HepG2 (cell line): ENCODE measurements at regions not wholly inside any gene's neighbourhood (a gene's known extent, or its start where the extent isn't known, plus 50 kb on each side); places are given as distances from the start of the nearest gene placed in this dataset.

Experiments
- ATAC-seq: fragments of 200-7000 bp; cut with Tn5 transposase; 3 replicates; pipeline ENCODE4 v1.9.1; 2020; ENCODE audit warnings: mild to moderate bottlenecking, moderate library complexity
- BruUV-seq: library from RNA; stranded (reverse); fragments of 400-500 nt; replicated peaks from 2 replicates; lab custom pipeline; 2021; lab: Mats Ljungman, UMichigan
- CTCF ChIA-PET: fragments of 300-600 bp; formaldehyde crosslinking; extraction: SDS; loops from one replicate; lab custom pipeline; 2021; ENCODE audit warnings: low total read pairs, inconsistent platforms, low intra/inter-chr PET ratio; lab: Yijun Ruan, JAX
- POLR2A ChIA-PET: fragments of 350-600 bp; sonication (Branson Sonifier 250); formaldehyde crosslinking; loops from one replicate; lab custom pipeline; 2020; ENCODE audit warnings: antibody characterized with exemption, inconsistent platforms; lab: Yijun Ruan, JAX
- DNase-seq: peaks from one replicate; pipeline ENCODE4 v3.0.0-alpha.2; 2015; ENCODE audit warnings: low spot score
- FAIRE-seq: peaks from 3 replicates; lab custom pipeline; 2011; peaks lifted over from hg19 to GRCh38; lab: Jason Lieb, UNC
- H2AFZ ChIP-seq: one replicate; pipeline ENCODE4 v1.6.1; 2011; ENCODE audit warnings: low read length, inconsistent platforms
- H3K27ac ChIP-seq: fragments of 300-600 bp; 3 replicates; pipeline ENCODE4 v1.8.0; 2011; ENCODE audit warnings: mixed run types, mild to moderate bottlenecking, mixed read lengths, low read length, inconsistent platforms; ENCODE audit not compliant: insufficient read depth; ENCODE audit errors: extremely low read length
- H3K27me3 ChIP-seq, 2 experiments: fragments of 200-600 bp in 1 of 2; 2 replicates in 1 of 2; 3 replicates in 1 of 2; pipeline versions ENCODE4 v1.6.0 to v1.8.0; 2011; ENCODE audit warnings: low read length in 2 of 2, mild to moderate bottlenecking in 2 of 2, moderate library complexity in 2 of 2, inconsistent platforms in 1 of 2; ENCODE audit not compliant: insufficient read depth in 2 of 2, control insufficient read depth in 1 of 2
- H3K36me3 ChIP-seq, 2 experiments: fragments of 200-600 bp in 1 of 2; replicated peaks in 1 of 2; 2 replicates in 1 of 2; 3 replicates in 1 of 2; pipeline versions ENCODE4 v1.5.1 to v1.8.0; 2011; ENCODE audit warnings: low read length in 2 of 2, inconsistent platforms in 1 of 2; ENCODE audit not compliant: insufficient read depth in 2 of 2, control insufficient read depth in 1 of 2
- H3K4me1 ChIP-seq: 2 replicates; pipeline ENCODE4 v1.5.1; 2012; ENCODE audit warnings: low read length, inconsistent platforms; ENCODE audit not compliant: insufficient read depth
- H3K4me2 ChIP-seq: 2 replicates; pipeline ENCODE4 v1.6.0; 2011; ENCODE audit warnings: low read depth, low read length, inconsistent platforms
- H3K4me3 ChIP-seq, 3 experiments: fragments of 200-600 bp in 1 of 3; sonication (generic), shearing (Covaris generic) in 1 of 3; replicated peaks in 1 of 3; 2 replicates each; pipeline ENCODE4 v1.5.1; 2011 to 2016; ENCODE audit warnings: low read length in 3 of 3, inconsistent platforms in 2 of 3, low read depth in 2 of 3, mild to moderate bottlenecking in 2 of 3, control low read depth in 1 of 3, mixed read lengths in 1 of 3; ENCODE audit not compliant: insufficient read depth in 1 of 3
- H3K79me2 ChIP-seq: one replicate; pipeline ENCODE4 v1.6.1; 2011; ENCODE audit warnings: low read length, inconsistent platforms; ENCODE audit not compliant: insufficient read depth
- H3K9ac ChIP-seq: 2 replicates; pipeline ENCODE4 v1.6.0; 2011; ENCODE audit warnings: mild to moderate bottlenecking, low read depth, low read length, inconsistent platforms; ENCODE audit not compliant: insufficient read depth
- H3K9me3 ChIP-seq: 2 replicates; pipeline ENCODE4 v1.5.1; 2012; ENCODE audit warnings: mild to moderate bottlenecking, low read length
- H4K20me1 ChIP-seq: 2 replicates; pipeline ENCODE4 v1.6.0; 2011; ENCODE audit warnings: inconsistent platforms, mild to moderate bottlenecking, low read length, moderate library complexity; ENCODE audit not compliant: insufficient read depth
- BRCA1 ChIP-seq: sonication (generic); formaldehyde crosslinking; IDR thresholded peaks from 2 replicates; pipeline ENCODE4 v1.4.0; 2020; ENCODE audit warnings: missing genetic modification reagents
- HMG20B ChIP-seq: conservative IDR thresholded peaks from 2 replicates; pipeline ENCODE4 v1.6.1; 2016; ENCODE audit warnings: missing genetic modification reagents, missing compliant biosample characterization
- HNF1B ChIP-seq: sonication (generic); formaldehyde crosslinking; IDR thresholded peaks from 2 replicates; pipeline ENCODE4 v1.5.1; 2020; ENCODE audit warnings: mild to moderate bottlenecking, moderate library complexity, missing genetic modification reagents
- HOXA5 ChIP-seq: sonication (generic); formaldehyde crosslinking; IDR thresholded peaks from 2 replicates; pipeline ENCODE4 v1.4.0; 2020; ENCODE audit warnings: missing genetic modification reagents
- KAT2B ChIP-seq: fragments of 150-350 bp; IDR thresholded peaks from 2 replicates; pipeline ENCODE4 v1.6.1; 2014; ENCODE audit warnings: low read depth, low read length, borderline replicate concordance
- MTA1 ChIP-seq: sonication (generic); formaldehyde crosslinking; IDR thresholded peaks from 2 replicates; pipeline ENCODE4 v1.4.0; 2020; ENCODE audit warnings: missing genetic modification reagents, mild to moderate bottlenecking, borderline replicate concordance
- NCOA2 ChIP-seq: sonication (generic); formaldehyde crosslinking; IDR thresholded peaks from 2 replicates; pipeline ENCODE4 v1.8.0; 2022; ENCODE audit warnings: inconsistent platforms
- PITX1 ChIP-seq: sonication (generic); formaldehyde crosslinking; IDR thresholded peaks from 2 replicates; pipeline ENCODE4 v1.5.1; 2020; ENCODE audit warnings: mild to moderate bottlenecking, missing genetic modification reagents
- POLR2AphosphoS5 ChIP-seq: IDR thresholded peaks from 2 replicates; pipeline ENCODE4 v1.6.1; 2012; ENCODE audit warnings: low read depth, low read length
- RCOR2 ChIP-seq: IDR thresholded peaks from 2 replicates; pipeline ENCODE4 v1.6.1; 2016; ENCODE audit warnings: missing biosample characterization, missing genetic modification reagents
- ZNF367 ChIP-seq: sonication (generic); formaldehyde crosslinking; IDR thresholded peaks from 2 replicates; pipeline ENCODE4 v1.4.0; 2020; ENCODE audit warnings: missing genetic modification reagents, borderline replicate concordance
- ZNF672 ChIP-seq: sonication (generic); formaldehyde crosslinking; IDR thresholded peaks from 2 replicates; pipeline ENCODE4 v1.8.1; 2022; ENCODE audit warnings: missing genetic modification reagents
- ZNF740 ChIP-seq: sonication (generic); formaldehyde crosslinking; IDR thresholded peaks from 2 replicates; pipeline ENCODE4 v1.4.0; 2020; ENCODE audit warnings: missing genetic modification reagents
- in situ Hi-C: cut with HindIII; loops from 2 replicates; pipeline ENCODE4 v1.10.0; 2017; ENCODE audit warnings: low pct_unique_long_range_greater_than_20kb; ENCODE audit not compliant: extremely low pct_ligation_motif_present
- intact Hi-C: fragments of 100-400 bp; cut with micrococcal nuclease; formaldehyde crosslinking; loops from one replicate; pipeline ENCODE4 v1.10.0; 2022; ENCODE audit not compliant: unreplicated experiment
- TF ChIP-seq, protein P1 (sequence below): IDR thresholded peaks from 2 replicates; pipeline ENCODE4 v1.6.1; 2016

- no peak for TF ChIP-seq ZNF672 (CRISPR knock-in tag)
- no peak for TF ChIP-seq POLR2AphosphoS5
- no peak for TF ChIP-seq NCOA2
Measured at GRCh38 chr7:12974451-12975166, 287.2 kb downstream of the ARL4A start (continued).

DNA sequence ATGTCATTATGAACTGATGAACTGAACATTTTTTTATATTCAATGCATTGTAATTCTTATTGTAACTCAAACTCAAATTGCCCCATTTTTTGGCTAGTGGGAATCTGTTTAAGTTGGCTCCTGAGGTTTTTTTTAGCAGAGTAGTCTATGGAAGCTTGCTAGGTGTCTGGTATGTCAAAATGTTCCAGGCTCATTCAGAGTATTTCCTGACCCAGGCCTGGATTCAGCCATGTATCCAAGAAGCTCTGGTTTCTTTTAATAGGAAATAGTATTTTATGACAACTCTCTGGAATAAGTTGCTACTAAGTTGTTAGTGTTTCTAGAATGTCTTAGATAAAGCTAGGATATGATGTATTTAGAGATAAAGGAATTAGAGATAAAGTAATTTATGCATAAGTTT, 288.0 kb downstream of the ARL4A start:
- no peak overlapping the region for H3K27ac ChIP-seq
- no peak overlapping the region for H2AFZ ChIP-seq
- no peak overlapping the region for H3K4me2 ChIP-seq
- H3K9ac ChIP-seq, result no peak overlapping the region
- in situ Hi-C loops (no loop called here), intact Hi-C loops (loop anchor here (5.0 kb wide), 1 partner anchor 33 kb away; no protein-coding TSS in a partner anchor)
- no peak overlapping the region for H3K4me3 ChIP-seq
- H3K79me2 ChIP-seq, result no peaks in the 10 kb centered on the region
- H3K36me3 ChIP-seq, result no peaks in the 10 kb centered on the region
- DNase-seq (no peak), ATAC-seq (no peak), FAIRE-seq (no peak)
- H3K27me3 ChIP-seq, result no peaks in the 10 kb centered on the region
- ChIA-PET POLR2A (no interaction called here), CTCF (interaction anchor here (0.6 kb wide), 1 partner anchor 123 kb away, joined by 3 read pairs; no protein-coding TSS in a partner anchor)
- H3K4me1 ChIP-seq, result peaks cover 5% of the 10 kb centered on the region; the same call in 1 of the 2 replicates
- BruUV-seq, result no TSS peak
- no peaks in the 10 kb centered on the region for H3K9me3 ChIP-seq
- no peaks in the 10 kb centered on the region for H4K20me1 ChIP-seq
- no peak for TF ChIP-seq HMG20B (CRISPR knock-in tag)
- TF ChIP-seq, protein P1, sequence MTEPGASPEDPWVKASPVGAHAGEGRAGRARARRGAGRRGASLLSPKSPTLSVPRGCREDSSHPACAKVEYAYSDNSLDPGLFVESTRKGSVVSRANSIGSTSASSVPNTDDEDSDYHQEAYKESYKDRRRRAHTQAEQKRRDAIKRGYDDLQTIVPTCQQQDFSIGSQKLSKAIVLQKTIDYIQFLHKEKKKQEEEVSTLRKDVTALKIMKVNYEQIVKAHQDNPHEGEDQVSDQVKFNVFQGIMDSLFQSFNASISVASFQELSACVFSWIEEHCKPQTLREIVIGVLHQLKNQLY (CRISPR knock-in tag), result no peak
- TF ChIP-seq HNF1B (CRISPR knock-in tag), result no peak
- no peak for TF ChIP-seq PITX1 (CRISPR knock-in tag)
- TF ChIP-seq ZNF367 (CRISPR knock-in tag), result no peak
- no peak for TF ChIP-seq ZNF740 (CRISPR knock-in tag)
- TF ChIP-seq KAT2B, result no peak
- TF ChIP-seq HOXA5 (CRISPR knock-in tag), result no peak
- no peak for TF ChIP-seq RCOR2
- TF ChIP-seq BRCA1, result no peak
- TF ChIP-seq MTA1 (CRISPR knock-in tag), result no peak
